Gastrocnemius medialis (tissue), 4 donors: ENCODE measurements at regions not wholly inside any gene's neighbourhood (a gene's known extent, or its start where the extent isn't known, plus 50 kb on each side); places are given as distances from the start of the nearest gene placed in this dataset.

Experiments
- ATAC-seq, 2 donors: fragments of 150-250 bp; one replicate each; pipeline ENCODE4 v1.9.1; 2016
- DNase-seq, 2 donors: peaks; one replicate each; pipeline ENCODE4 v3.0.0-alpha.2; 2019
- H3K27ac ChIP-seq, 4 donors: fragments of 200-600 bp; sonication (generic); 1 replicate in 1 of 4; 2 replicates in 3 of 4; pipeline ENCODE4 v1.5.1; 2016 to 2018; ENCODE audit warnings: mild to moderate bottlenecking in 2 of 4, moderate library complexity in 1 of 4
- H3K27me3 ChIP-seq, 3 donors: fragments of 200-600 bp; sonication (generic) in 2 of 3; 1 replicate in 1 of 3; 2 replicates in 2 of 3; pipeline versions ENCODE4 v1.5.1 to v1.6.0; 2016 to 2019; ENCODE audit warnings: mild to moderate bottlenecking in 1 of 3, moderate library complexity in 1 of 3
- H3K36me3 ChIP-seq, 2 donors: fragments of 200-600 bp; sonication (generic) in 1 of 2; one replicate each; pipeline ENCODE4 v1.5.1; 2017 to 2018
- H3K4me1 ChIP-seq, 2 donors: fragments of 200-600 bp; sonication (generic) in 1 of 2; one replicate each; pipeline ENCODE4 v1.5.1; 2016 to 2017; ENCODE audit warnings: mild to moderate bottlenecking in 2 of 2
- H3K4me3 ChIP-seq, 4 donors: fragments of 200-600 bp; sonication (generic) in 3 of 4; 1 replicate in 1 of 4; 2 replicates in 3 of 4; pipeline ENCODE4 v1.5.1; 2016 to 2019; ENCODE audit warnings: mild to moderate bottlenecking in 2 of 4
- H3K9me3 ChIP-seq, 3 donors: fragments of 200-600 bp; sonication (generic) in 2 of 3; 1 replicate in 1 of 3; 2 replicates in 2 of 3; pipeline ENCODE4 v1.5.1; 2016 to 2019
- CTCF ChIP-seq, 5 experiments: fragments of 450-650 bp in 3 of 5; fragments of 200-600 bp in 2 of 5; sonication (generic) in 2 of 5; IDR thresholded peaks in 4 of 5; conservative IDR thresholded peaks in 1 of 5; 1 replicate in 4 of 5; 2 replicates in 1 of 5; pipeline ENCODE4 v1.5.1; 2016 to 2019; ENCODE audit warnings: antibody characterized with exemption in 5 of 5, mild to moderate bottlenecking in 3 of 5, moderate library complexity in 3 of 5
- POLR2A ChIP-seq, 2 donors: fragments of 450-650 bp; IDR thresholded peaks; one replicate each; pipeline ENCODE4 v1.6.1; 2017; ENCODE audit warnings: antibody characterized with exemption in 2 of 2, mild to moderate bottlenecking in 2 of 2, moderate library complexity in 2 of 2
- in situ Hi-C, 4 donors: fragments of 200-750 bp; cut with MboI; loops; one replicate each; pipeline versions ENCODE4 v1.15.0 to v1.8.0; 2017; ENCODE audit warnings: low sequenced_read_pairs in 4 of 4
- intact Hi-C: fragments of 100-400 bp; cut with DNase I; formaldehyde crosslinking; loops from one replicate; pipeline ENCODE4 v1.15.1; 2023; ENCODE audit warnings: low total_unique reads

- intact Hi-C loops = no loop called here
- TF ChIP-seq POLR2A (IDR thresholded peaks at IDR 0.05) (no peak), CTCF (IDR thresholded peaks at IDR 0.05 in 4 of 5, conservative IDR thresholded peaks at IDR 0.05 in 1 of 5) (no peak)
- in situ Hi-C loops = no loop called here
- H3K36me3 ChIP-seq = no peaks in the 10 kb centered on the region
- no peak overlapping the region for H3K27ac ChIP-seq
- ATAC-seq (no peak), DNase-seq (no peak)
- no peaks in the 10 kb centered on the region for H3K9me3 ChIP-seq
- H3K4me3 ChIP-seq = no peak overlapping the region
- H3K27me3 ChIP-seq = peaks cover 0 to 4% (median 0%) of the 10 kb centered on the region in 3 donors
- no peaks in the 10 kb centered on the region for H3K4me1 ChIP-seq
Observed at GRCh38 chr22:49432211-49432896, 395.3 kb downstream of the BRD1 start.

GRCh38 chr22:49431551-49431950 is 396.1 kb downstream of the BRD1 start:
- intact Hi-C loops (no loop called here), in situ Hi-C loops (no loop called here)
- Histone ChIP-seq H3K27me3 (peaks cover 0 to 4% (median 0%) of the 10 kb centered on the region in 3 donors), H3K27ac (no peak overlapping the region), H3K4me3 (no peak overlapping the region), H3K36me3 (no peaks in the 10 kb centered on the region), H3K4me1 (no peaks in the 10 kb centered on the region), H3K9me3 (no peaks in the 10 kb centered on the region)
- DNase-seq = no peak
- TF ChIP-seq CTCF (IDR thresholded peaks at IDR 0.05 in 4 of 5, conservative IDR thresholded peaks at IDR 0.05 in 1 of 5) (no peak), POLR2A (IDR thresholded peaks at IDR 0.05) (no peak)
- no peak for ATAC-seq

GRCh38 chr22:49429066-49429465 is 398.6 kb downstream of the BRD1 start:
- TF ChIP-seq POLR2A (IDR thresholded peaks at IDR 0.05) (no peak), CTCF (IDR thresholded peaks at IDR 0.05 in 4 of 5, conservative IDR thresholded peaks at IDR 0.05 in 1 of 5) (no peak)
- H3K27me3 ChIP-seq = peaks cover 0 to 4% (median 0%) of the 10 kb centered on the region in 3 donors
- DNase-seq (no peak), ATAC-seq (no peak)
- in situ Hi-C loops = no loop called here
- intact Hi-C loops = no loop called here
- no peaks in the 10 kb centered on the region for H3K9me3 ChIP-seq
- no peaks in the 10 kb centered on the region for H3K36me3 ChIP-seq
- no peak overlapping the region for H3K27ac ChIP-seq
- no peaks in the 10 kb centered on the region for H3K4me1 ChIP-seq
- no peak overlapping the region for H3K4me3 ChIP-seq

GRCh38 chr22:49427941-49428340 is 399.7 kb downstream of the BRD1 start:
- Histone ChIP-seq H3K27ac (no peak overlapping the region), H3K4me3 (no peak overlapping the region), H3K9me3 (no peaks in the 10 kb centered on the region), H3K4me1 (no peaks in the 10 kb centered on the region), H3K36me3 (no peaks in the 10 kb centered on the region), H3K27me3 (peaks cover 0 to 4% (median 0%) of the 10 kb centered on the region in 3 donors)
- no peak for DNase-seq
- intact Hi-C loops (no loop called here), in situ Hi-C loops (no loop called here)
- TF ChIP-seq CTCF (IDR thresholded peaks at IDR 0.05 in 4 of 5, conservative IDR thresholded peaks at IDR 0.05 in 1 of 5) (no peak), POLR2A (IDR thresholded peaks at IDR 0.05) (no peak)
- no peak for ATAC-seq

- Histone ChIP-seq H3K36me3 (no peaks in the 10 kb centered on the region), H3K27ac (no peak overlapping the region), H3K4me1 (no peaks in the 10 kb centered on the region), H3K27me3 (peaks cover 0 to 4% (median 0%) of the 10 kb centered on the region in 3 donors), H3K4me3 (no peak overlapping the region), H3K9me3 (no peaks in the 10 kb centered on the region)
- no peak for ATAC-seq
- intact Hi-C loops (no loop called here), in situ Hi-C loops (no loop called here)
- TF ChIP-seq POLR2A (IDR thresholded peaks at IDR 0.05) = no peak
- no peak for DNase-seq
Observed at GRCh38 chr22:49427341-49427740, 400.3 kb downstream of the BRD1 start.
